ENCODE measurements at regions not wholly inside any gene's neighbourhood (a gene's known extent, or its start where the extent isn't known, plus 50 kb on each side); places are given as distances from the start of the nearest gene placed in this dataset.

GRCh38 chr3:154801729-154802128, 278.4 kb upstream of the MME start:
- CTCF ChIA-PET, result no interaction called here
- Histone ChIP-seq H4K20me1 (ENCODE audit: insufficient read depth) (no peaks in the 10 kb centered on the region), H2AFZ (no peak overlapping the region), H3K9me3 (ENCODE audit: insufficient read depth, low read depth) (no peaks in the 10 kb centered on the region), H3K27me3 (ENCODE audit: insufficient read depth, low read depth) (no peaks in the 10 kb centered on the region), H3K4me1 (replicated peaks; ENCODE audit: insufficient read depth) (no peaks in the 10 kb centered on the region), H3K27ac (no peak overlapping the region), H3F3A (ENCODE audit: insufficient read depth, low read depth) (no peaks in the 10 kb centered on the region), H3K79me2 (ENCODE audit: low read depth) (no peaks in the 10 kb centered on the region), H3K4me2 (no peak overlapping the region), H3K36me3 (ENCODE audit: low read depth) (no peaks in the 10 kb centered on the region), H3K4me3 (no peak overlapping the region), H3K9me2 (ENCODE audit: insufficient read depth) (no peaks in the 10 kb centered on the region; the same call in 1 of the 2 replicates)
- POLR2A ChIA-PET (ENCODE audit: unreplicated experiment), result no interaction called here
- no peak for DNase-seq
- no peak for TF ChIP-seq EZH2 (IDR thresholded peaks at IDR 0.05; ENCODE audit: low read depth)
- no peak for TF ChIP-seq CTCF (conservative IDR thresholded peaks at IDR 0.05)
- intact Hi-C loops (cut with micrococcal nuclease; ENCODE audit: unreplicated experiment), result no loop called here
- BruUV-seq (replicated peaks), result no TSS peak

- Histone ChIP-seq H3K9me2 (ENCODE audit: insufficient read depth) (no peaks in the 10 kb centered on the region; the same call in 1 of the 2 replicates), H3F3A (ENCODE audit: insufficient read depth, low read depth) (no peaks in the 10 kb centered on the region), H3K9me3 (ENCODE audit: insufficient read depth, low read depth) (no peaks in the 10 kb centered on the region), H3K27ac (no peak overlapping the region), H3K4me3 (no peak overlapping the region), H3K27me3 (ENCODE audit: insufficient read depth, low read depth) (no peaks in the 10 kb centered on the region), H3K4me2 (no peak overlapping the region), H3K36me3 (ENCODE audit: low read depth) (no peaks in the 10 kb centered on the region), H3K79me2 (ENCODE audit: low read depth) (no peaks in the 10 kb centered on the region), H2AFZ (no peak overlapping the region), H4K20me1 (ENCODE audit: insufficient read depth) (no peaks in the 10 kb centered on the region), H3K4me1 (replicated peaks; ENCODE audit: insufficient read depth) (no peaks in the 10 kb centered on the region)
- no peak for DNase-seq
- ChIA-PET CTCF (no interaction called here), POLR2A (ENCODE audit: unreplicated experiment) (no interaction called here)
- intact Hi-C loops (cut with micrococcal nuclease; ENCODE audit: unreplicated experiment), result loop anchor here (10.0 kb wide), 1 partner anchor 65 kb away; no protein-coding TSS in a partner anchor
- BruUV-seq (replicated peaks), result no TSS peak
- TF ChIP-seq EZH2 (IDR thresholded peaks at IDR 0.05; ENCODE audit: low read depth) (no peak), CTCF (conservative IDR thresholded peaks at IDR 0.05) (no peak)
Measured at GRCh38 chr3:154799800-154800199, 280.3 kb upstream of the MME start.

GRCh38 chr3:154795582-154795981, 284.5 kb upstream of the MME start:
- ChIA-PET POLR2A (ENCODE audit: unreplicated experiment) (no interaction called here), CTCF (no interaction called here)
- no peak overlapping the region for H3K27ac ChIP-seq
- intact Hi-C loops (cut with micrococcal nuclease; ENCODE audit: unreplicated experiment), result loop anchor here (10.0 kb wide), 1 partner anchor 61 kb away; no protein-coding TSS in a partner anchor
- no peaks in the 10 kb centered on the region for H4K20me1 ChIP-seq (ENCODE audit: insufficient read depth)
- H3F3A ChIP-seq (ENCODE audit: insufficient read depth, low read depth), result no peaks in the 10 kb centered on the region
- H3K9me3 ChIP-seq (ENCODE audit: insufficient read depth, low read depth), result no peaks in the 10 kb centered on the region
- DNase-seq, result no peak
- BruUV-seq (replicated peaks), result no TSS peak
- H3K27me3 ChIP-seq (ENCODE audit: insufficient read depth, low read depth), result no peaks in the 10 kb centered on the region
- H3K4me3 ChIP-seq, result no peak overlapping the region
- TF ChIP-seq CTCF (conservative IDR thresholded peaks at IDR 0.05), result no peak
- TF ChIP-seq EZH2 (IDR thresholded peaks at IDR 0.05; ENCODE audit: low read depth), result no peak
- H3K9me2 ChIP-seq (ENCODE audit: insufficient read depth), result 0 out of 2 replicates have a peak, but pooled peaks cover 2% of the 10 kb centered on the region
- H3K36me3 ChIP-seq (ENCODE audit: low read depth), result no peaks in the 10 kb centered on the region
- no peak overlapping the region for H3K4me2 ChIP-seq
- no peak overlapping the region for H2AFZ ChIP-seq
- no peaks in the 10 kb centered on the region for H3K79me2 ChIP-seq (ENCODE audit: low read depth)
- H3K4me1 ChIP-seq (replicated peaks; ENCODE audit: insufficient read depth), result no peaks in the 10 kb centered on the region

Data from PC-9 (cell line).